Activated CD4-positive, CD25-positive, alpha-beta regulatory T cell (primary cell): ENCODE measurements at regions not wholly inside any gene's neighbourhood (a gene's known extent, or its start where the extent isn't known, plus 50 kb on each side); places are given as distances from the start of the nearest gene placed in this dataset.

Experiments used
- DNase-seq, 4 experiments: peaks; one replicate each; lab custom pipeline; 2025; lab: John Stamatoyannopoulos, UW

DNA sequence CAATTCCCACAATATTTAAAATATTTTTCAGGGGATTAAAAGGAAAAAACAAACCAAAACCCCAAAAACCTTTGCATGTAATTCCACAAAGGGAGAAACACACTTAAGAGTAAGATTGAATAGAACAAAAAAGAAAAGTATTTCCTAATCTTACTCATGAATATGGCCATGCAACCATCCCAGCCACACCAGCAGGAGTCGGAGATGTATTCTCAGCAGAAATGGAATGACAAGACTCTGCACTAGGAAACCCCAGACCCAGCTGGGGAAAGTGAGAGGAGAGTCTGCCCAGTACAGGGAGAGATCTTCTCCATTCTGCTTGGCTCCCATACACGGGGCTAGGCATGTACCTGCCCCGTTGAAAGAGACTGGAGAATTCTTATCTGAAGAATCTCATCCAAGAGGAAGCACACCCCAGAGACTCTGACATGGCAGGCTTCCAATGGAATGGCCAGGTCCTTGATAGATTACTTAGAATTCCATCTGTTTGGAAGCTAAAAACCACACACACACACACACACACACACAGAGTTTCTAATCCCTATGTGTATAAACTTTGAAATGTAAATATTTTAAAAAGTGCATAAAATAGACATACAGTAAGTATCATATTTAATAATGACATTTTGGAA, 118.8 kb downstream of the GADD45G start:
- DNase-seq, result no peak

DNA sequence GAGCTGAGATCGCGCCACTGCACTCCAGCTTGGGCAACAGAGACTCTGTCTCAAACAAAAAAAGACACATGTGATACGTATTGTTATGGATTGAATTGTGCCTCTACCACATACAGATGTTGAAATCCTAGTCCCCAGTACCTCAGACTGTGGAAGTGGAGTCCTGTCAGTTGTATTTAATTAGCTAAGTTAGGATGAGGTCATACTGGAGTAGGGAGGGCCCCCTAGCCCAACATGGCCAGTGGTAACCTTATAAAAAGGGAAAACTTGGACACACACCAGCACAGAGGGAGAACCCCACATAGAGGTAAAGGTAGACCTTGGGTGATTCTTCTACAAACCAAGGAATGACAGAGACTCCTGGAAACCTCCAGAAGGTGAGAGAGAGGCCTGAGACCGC, 119.8 kb downstream of the GADD45G start:
- DNase-seq, result no peak

DNA sequence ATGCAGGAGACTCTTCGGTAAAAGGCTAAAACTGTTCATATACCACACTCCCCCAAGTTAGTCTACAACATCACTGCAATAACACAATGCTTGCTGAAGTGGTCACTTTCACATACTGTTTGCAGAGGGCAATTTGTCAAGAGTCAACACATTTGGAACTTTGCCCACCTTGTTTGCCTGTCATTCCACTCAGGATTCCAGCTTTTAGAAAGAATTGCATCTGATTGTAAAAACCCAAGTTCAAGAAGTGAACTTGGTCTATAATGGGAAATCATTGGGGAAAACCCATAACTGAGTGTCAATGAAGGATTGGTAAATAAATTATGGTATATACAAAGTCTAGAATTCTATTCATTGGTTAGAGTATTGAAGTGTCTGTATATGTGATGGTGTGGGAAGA, 120.5 kb downstream of the GADD45G start:
- DNase-seq, result no peak

DNA sequence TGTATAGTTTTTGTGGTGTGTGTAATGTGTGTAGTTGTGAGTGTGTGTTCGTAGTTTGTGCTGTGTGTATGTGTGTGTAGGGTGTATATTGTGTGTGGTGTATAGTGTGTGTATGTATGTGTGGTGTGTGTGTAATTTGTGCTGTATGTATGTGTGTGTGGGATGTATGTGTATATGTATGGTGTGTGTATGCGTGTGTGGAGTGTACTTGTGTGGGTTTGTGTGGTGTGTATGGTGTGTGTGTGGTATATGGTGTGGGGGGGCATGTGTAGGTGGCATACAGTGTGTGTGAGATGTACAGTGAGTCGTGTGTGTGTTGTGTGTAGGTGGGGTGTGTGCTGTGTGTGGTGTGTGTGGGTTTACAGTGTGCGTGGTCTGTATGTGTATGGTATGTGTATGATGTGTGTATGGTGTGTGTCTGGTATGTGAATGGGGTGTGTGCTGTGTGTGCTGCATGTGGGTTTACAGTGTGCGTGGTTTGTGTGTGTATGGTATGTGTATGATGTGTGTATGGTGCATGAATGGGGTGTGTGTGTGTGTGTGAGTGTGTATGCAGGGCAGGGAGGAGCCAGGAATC, 125.2 kb downstream of the GADD45G start:
- no peak for DNase-seq

DNA sequence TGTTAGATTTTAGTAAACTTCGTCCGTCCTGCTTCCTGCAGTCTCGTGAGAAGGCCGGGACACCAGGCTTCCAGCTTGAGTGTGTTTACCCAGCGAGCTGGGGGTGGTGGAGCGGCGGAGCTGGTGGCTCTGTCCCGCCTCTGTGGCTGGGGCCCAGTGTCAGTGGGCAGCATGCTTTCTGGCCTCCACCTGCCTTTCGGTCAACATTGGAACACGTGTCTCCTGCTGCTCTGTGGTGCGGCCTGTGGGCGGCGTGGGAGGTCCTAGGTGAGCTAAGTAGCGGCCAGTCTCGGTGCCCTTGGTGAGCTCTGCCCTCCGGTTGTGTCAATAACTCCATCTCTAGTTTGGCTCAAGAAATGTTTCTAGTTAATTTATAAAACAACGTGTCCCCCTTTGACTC, 125.9 kb downstream of the GADD45G start:
- DNase-seq, result no peak

DNA sequence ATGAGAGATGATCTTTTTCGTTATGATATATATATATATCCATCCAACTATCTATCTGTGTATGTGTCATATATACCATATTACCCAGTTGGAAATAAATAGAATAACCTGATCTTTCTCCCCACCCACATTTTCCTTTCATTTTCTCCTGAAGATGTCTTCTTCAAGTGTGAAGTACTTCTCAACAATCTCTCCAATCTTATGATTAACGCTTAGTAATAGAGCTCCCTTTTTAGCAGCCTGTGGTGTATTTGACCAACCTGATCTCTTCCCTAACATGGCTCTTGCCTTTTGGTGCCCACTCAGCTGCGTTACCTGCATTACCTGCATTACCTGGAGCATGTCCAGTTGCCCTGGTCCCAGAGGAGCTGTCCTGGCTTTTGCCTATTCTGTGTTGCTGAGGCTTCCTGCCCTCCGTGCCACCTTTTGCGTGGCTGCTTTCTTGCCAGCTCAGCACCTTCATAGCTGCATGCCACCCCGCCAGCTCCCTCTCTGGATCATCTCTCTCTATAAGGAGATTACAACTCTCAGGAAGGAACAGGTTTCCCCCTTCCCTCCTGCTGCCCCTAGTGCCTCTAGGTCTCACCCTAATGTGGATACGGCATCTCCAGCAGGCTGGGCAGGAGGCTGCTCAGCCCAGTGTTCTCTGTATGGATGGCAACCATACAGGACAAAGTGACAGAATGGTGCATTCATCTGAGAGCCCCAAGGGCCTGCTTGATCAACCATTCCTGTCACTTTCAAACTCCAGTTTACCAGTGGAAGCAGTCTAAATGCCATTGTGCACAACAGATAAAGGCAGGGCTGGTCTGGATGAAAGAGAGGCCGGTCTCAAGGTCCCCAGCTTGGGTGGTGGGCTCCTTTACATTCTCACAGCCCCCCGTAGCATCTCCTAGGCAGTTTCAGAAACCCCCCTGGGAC, 126.7 kb downstream of the GADD45G start:
- no peak for DNase-seq

DNA sequence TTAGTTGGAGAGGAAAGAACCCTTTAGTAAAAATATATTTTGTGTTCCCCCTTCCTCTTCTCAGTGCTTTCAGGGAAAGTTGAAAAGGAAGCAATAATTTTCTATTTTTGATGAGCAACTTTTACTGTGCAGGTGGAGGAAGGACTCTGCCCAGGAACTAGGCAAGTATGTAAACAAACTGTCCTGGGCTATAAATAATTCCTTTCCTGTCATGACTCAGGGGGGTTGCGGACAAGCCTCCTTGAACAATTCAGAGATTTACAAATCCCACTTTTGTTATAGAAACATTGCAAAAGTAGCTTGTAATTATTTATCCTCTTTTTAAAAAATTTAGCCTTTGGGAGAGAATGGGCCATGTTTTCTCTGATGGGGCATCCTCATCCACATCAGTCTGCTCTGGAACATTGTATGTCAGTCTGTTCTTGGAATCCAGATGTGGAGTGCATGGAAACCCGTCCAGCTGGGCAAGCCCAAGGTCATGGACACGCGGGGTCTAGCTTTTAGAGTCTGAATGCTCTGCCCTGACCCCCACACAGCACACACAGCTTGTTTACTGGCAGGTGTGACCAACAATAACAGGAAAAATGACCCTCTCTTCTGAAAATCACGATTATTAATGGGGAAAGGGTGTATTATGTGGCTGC, 127.6 kb downstream of the GADD45G start:
- no peak for DNase-seq

DNA sequence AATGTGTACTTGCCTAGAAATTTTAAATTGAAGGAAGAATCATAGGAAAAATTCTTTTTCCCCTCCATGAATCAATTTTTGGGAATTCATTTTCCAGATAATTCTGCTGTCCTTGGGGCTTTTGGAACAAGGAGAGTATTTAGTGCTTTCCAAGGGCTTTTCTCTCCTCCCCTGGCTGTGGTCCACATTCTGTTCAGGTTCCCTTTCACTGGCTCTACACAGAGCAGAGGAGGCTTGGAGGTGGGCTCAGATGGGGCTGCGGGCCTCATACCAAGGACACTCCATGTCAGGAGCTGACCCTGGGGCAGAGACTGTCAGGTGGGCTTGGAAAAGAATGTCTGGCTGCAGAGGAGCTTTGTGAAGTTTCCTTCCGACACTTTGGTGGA, 128.1 kb downstream of the GADD45G start:
- no peak for DNase-seq

DNA sequence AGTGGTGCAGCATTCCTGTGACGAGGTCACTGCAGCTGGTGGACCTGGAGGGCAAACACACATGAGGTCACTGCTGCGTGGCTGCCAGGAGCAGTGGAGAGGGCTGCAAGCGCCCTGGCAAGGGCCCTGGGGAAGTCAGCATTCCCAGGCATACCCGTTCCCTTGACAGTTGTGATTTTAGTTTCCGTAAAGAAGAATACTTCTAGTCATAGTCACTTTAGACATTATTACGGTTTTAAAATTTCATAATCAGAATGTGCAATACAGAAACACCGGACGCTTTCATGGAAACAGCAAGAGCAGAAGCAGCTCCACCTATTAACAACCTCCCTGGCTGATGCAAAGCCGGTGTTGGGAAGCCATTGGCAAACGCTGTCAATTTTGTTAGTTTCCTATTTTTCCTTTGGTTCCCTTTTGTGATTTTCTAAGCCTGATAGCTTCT, 129.8 kb downstream of the GADD45G start:
- DNase-seq, result no peak

DNA sequence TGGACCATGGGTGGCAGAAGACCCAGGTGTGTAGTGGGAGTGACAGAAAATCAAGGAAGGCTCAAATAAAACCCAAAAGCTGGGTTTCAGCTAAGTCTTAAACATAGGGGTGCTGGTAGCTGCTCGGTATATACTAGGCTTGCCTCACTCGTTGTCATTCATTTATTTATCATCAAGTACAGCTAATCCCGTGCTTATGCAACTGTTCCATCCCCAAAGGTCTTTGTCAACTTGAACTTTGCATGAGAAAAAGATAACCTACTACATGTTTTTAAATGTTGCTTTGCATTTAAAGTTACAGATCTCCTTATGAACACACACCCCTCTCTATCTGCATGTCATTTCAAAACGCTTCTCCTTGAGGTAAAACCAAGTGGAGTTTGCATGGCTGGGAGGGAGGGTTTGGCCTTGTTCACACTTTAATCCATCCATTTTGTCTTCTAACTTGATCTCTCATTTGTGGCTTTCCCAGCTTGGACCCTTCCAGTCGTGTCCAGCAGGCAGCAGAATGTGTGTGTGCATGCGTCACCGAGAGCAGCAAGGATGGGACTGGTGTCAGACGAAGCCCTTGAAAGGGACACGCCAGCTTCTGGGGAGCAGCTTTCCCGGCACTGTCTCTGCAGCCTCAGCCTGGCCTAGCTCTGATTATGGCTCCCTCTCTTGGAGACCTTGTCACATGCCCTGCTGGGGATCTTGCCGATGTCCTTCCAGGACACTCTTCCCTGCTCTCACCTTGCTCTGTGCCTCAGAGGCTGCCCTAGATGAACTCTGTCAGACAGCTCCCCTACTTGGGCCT, 133.5 kb downstream of the GADD45G start:
- no peak for DNase-seq

DNA sequence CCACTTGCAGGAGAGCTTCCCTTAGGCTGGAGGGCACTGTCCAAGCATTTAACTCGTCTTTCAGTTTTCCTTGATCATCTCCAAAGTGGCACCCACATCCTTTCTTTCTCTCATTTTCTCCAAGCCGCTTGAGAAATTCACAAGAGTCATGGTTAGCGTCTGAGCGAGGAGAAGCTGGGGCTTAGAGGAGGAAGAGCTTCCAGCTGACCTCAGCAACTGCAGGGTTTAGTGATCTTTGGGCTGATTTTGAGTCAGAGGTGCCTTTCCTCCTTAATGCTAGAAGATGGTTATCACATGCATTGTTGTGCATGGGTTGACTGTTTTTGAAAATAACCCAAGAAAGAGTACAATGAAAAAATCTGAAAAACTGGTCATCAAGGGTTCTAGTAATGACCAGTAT, 134.7 kb downstream of the GADD45G start:
- DNase-seq, result no peak

DNA sequence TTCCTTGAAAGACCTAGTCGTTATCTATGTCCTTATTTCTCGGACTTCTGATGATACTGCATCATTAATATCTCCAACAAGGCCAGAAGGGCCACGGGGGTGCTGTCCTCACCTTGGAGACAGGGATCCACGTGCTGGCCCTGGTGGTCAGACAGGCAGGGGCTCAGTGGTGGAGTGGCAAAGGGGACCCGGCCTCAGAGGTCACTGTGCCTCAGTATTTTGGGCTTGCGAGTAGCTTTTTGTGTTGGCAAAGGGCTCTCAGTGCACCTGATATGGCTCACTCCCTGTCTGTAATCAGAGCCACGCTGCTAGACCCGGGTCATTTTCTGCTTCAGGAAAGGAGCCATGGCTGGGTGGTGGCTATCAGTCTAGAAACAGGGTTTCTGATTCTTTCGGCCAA, 135.1 kb downstream of the GADD45G start:
- no peak for DNase-seq

DNA sequence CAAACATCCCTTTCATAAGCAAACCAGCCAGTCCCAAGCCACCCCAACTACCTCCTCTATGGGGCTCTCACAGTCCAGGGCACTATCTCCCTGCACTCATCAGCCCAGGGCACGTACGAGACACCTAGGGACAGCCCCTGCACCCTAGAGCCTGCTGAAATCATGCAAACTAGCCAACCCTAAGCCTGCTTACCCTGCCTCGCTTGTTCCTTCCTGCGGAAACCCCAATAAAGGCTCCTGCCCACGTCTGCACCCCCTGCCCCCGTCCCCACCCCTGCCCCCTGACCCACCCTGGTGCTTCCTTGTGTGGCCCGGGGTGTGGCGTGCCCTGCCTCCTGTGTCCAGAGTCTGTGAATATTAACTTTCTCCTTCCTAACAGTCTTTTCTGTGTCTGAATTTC, 135.9 kb downstream of the GADD45G start:
- DNase-seq, result no peak

DNA sequence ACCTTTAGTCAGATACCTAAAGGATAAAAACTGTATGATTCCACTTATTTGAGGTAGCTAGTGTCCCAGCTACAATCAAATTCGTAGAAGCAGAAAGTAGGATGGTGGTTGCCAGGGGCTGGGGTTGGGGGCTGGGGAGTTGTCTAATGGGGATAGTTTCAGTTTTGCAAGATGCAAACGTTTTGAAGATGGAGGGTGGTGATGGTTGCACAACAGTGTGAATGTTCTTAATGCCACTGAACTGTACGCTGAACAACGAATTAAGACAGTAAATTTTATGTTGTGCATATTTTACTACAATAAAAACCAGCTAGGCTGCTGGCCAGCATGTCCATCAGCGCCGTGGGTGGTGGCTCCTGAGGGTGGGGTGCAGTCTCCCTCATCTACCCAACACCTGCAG, 137.8 kb downstream of the GADD45G start:
- DNase-seq, result no peak

DNA sequence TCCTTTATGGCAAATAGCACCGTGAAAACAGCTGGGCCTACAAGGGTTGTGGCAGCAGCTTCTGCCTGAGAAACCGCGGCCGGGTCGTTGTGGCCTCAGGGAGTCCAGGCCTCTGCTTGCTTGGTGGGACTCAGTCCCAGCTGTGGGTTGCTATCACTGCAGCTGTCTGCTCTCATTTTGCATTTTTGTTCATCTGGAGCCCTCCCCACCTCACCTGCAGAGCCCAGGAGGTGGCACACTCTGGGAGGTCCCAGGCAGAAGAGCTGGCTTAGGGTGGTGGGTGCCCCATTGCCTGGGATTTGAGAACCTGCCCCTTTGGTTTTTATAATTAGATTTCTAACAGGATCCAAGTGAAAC, 138.4 kb downstream of the GADD45G start:
- no peak for DNase-seq

DNA sequence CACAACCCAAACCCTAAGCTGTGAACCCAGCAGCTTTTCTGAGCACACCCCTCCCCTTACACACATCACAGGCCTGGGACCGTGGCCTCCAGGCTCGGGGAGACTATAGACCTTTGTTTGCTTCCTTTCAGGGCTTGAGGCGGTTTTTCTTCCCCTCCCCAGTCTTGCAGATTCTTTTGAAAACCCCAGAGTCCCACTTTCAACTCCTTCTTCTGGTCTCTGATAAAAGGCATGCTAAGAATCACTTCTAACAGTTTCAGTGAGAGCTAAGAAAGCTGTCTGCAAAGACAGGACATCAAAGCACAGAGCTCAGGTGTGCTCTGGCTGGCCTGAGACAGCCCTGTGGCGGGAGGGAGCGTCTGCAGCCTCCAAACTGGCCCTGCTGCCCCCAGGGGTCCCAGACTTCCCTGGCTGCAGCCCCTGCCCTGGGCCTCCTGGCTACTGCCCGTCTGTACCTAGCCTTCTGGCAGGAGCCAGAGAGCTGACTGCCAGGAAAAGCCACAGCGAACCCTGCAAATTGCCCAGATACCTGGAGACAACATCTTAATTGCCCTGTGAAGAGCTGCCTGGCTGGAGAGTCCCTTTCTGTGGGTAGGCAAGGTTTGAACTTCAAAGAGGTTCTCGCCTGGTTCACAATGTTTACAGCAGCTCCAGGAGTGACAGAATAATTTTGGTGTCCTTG, 138.9 kb downstream of the GADD45G start:
- DNase-seq, result no peak

DNA sequence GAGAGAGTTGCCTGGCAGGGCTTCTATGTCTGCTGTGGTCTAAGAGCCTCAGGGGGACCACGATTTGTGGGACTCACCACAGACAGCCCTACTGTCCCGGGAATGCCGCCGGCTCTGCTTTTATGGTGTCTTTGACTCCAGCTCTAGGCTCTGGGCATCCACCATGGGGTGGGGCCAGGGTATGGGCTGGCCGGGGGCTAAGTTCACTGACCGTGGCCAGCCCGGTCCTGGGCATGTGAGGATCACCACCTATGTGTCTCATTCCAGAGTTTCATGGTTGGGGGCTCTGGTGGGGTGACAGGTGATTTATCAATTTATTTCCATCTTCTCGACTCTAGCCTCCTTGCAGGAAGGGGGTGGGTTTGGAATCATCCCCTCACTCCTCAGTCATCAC, 139.4 kb downstream of the GADD45G start:
- DNase-seq, result no peak

DNA sequence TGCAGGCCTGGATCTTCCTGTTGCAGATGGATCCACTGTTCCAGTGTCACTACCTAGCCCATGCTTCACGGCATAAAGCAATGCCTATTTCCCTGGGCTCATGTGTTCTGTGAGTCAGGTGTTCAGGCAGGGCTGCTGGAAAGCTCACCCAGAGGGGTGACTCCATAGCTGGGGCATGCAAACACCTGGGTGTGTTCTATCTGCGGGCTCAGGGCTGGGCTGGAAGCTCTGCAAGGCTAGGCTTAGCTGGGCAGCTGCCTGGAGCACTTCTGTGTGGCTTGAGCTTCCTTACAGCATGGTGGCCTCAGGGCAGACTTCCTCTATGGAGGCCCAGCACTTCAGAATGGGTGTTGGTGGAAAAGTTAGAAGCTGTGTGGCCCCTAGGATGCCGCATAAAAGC, 139.9 kb downstream of the GADD45G start:
- no peak for DNase-seq

DNA sequence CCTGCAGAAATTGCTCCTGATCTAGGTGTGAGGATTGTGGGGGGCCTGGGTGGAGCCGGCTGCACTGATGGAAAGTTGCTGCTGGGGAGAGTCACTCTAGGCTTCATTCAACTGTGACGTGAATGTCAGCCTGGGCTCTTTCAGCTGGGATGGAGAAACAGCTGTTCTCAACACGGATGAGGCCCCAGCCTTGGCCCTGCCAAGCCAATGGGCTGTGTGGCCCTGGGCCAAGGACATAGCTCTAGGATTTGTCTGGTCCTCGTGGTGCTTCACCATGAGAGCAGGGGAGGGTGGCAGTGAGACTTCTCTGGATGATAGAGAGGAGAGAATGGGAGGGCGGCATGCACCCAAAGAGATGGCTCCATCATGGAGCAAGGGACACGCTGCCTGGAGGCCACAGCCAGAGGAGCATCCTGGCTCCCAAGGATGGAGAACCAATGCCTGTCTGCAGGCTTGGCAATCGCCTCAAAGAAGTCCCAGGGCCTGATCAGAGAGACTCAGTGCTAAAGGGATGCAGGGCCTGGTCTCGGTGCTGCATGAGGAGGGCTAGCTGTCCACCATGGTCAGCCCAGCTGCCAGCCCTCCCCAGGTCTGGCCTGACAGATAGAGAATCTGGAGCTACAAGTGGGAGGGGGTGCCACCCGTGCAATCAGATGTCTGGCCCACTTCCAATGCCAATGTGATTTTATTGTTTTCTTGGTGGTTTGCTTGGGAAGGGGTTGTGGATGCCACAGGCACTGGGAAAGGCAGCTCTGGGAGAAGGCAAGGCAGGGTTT, 141.0 kb downstream of the GADD45G start:
- DNase-seq, result no peak

DNA sequence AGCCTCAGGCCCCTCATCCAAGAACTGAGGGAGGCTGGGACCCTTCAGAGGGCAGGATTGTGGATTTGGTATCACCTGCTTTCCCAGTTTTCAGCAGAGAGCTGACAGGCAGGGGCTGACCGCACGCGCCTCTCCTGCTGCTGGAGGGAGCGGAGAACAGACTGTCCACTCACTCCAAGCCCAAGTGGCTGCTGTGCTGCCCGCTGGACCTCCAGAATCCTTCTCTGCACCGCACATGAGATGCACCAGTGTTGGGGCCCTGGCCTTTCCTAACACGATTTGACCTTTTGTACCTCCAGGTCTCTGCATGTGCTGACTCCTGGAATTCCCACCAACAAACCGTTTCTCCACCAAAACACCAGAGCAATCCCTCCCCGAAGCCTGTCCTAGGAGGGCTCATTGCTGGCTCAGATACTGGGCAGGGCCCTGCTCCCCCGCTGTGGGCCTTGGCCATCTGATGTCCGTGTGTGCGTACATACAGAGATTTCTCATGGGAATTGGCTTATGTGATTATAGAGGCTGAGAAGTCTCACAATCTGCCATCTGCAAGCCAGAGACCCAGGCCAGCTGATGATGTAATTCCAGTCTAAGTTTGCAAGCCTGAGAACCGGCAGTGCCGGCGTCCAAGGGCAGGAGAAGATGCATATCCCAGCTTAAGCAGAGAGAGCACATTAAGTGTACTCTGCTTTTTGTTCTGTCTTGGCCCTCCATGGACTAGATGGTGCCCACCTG, 141.7 kb downstream of the GADD45G start:
- no peak for DNase-seq
